ENCODE measurements at regions not wholly inside any gene's neighbourhood (a gene's known extent, or its start where the extent isn't known, plus 50 kb on each side); places are given as distances from the start of the nearest gene placed in this dataset.
A peak's percentile ranks its signal among the peaks of the same experiment; 100 is the strongest.

DNA sequence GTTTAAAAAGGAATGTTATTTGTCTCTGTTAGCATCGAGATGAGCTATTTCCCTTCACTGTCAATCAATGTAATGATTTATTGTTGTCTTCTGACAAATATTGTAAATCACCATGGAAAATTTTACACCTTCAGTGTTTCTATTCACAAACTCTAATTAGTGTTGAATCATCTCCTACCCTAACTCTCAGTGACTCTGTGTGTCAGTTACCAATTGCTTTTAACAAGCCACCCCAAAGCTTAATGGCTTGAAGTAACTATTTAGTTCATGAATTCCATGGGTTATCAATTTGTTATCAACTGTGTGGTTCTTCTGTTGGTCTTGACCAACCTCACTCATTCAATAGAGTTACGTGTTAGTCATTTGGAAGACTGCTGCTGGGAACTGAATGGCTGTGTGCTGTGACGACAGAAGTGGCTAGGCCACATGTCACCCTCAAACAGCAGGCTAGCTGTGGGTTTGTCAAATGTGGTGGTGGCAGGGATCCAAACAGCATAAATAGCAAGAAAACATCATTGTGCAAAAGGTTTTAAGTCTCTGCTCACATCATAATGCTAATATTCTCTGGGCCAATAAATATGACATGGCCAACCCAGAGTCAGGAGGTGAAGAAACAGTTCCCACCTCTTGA, 910.8 kb upstream of the CDH2 start:
- no peaks in the 10 kb centered on the region for H3K4me1 ChIP-seq
- H4K20me1 ChIP-seq = no peaks in the 10 kb centered on the region
- no peaks in the 10 kb centered on the region for H3K36me3 ChIP-seq
- no peak overlapping the region for H3K4me2 ChIP-seq
- no peaks in the 10 kb centered on the region for H3K27me3 ChIP-seq
- no peak overlapping the region for H3K27ac ChIP-seq
- no peaks in the 10 kb centered on the region for H3K9me3 ChIP-seq (replicated peaks in 1 of 11)
- no peak overlapping the region for H3K9ac ChIP-seq
- no peak for TF ChIP-seq Cebpa-rat (IDR thresholded peaks at IDR 0.05)
- no peak overlapping the region for H3K4me3 ChIP-seq

DNA sequence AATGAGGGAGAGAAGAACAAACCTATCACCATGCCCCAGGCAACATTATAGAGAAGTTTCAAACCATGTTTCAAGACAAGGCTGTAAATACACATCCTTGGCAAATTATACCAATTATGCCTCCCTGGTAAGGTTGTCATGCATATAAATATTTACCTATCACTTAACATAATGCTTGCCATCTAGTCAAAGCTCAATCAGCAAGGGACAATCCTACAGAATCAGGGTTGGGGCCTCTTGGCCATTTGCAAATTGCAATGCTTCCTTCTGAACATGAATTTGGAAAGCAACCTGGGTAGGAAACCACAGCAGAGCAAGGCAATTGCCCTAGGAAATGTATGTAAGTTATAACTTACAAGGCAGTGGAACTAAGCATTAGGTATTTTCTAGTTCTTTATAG, 907.2 kb upstream of the CDH2 start:
- H3K4me1 ChIP-seq = no peaks in the 10 kb centered on the region
- H3K4me2 ChIP-seq = no peak overlapping the region
- H3K9ac ChIP-seq = no peak overlapping the region
- H3K4me3 ChIP-seq = no peak overlapping the region
- H3K36me3 ChIP-seq = no peaks in the 10 kb centered on the region
- H4K20me1 ChIP-seq = no peaks in the 10 kb centered on the region
- no peaks in the 10 kb centered on the region for H3K9me3 ChIP-seq (replicated peaks in 1 of 11)
- no peaks in the 10 kb centered on the region for H3K27me3 ChIP-seq
- H3K27ac ChIP-seq = no peak overlapping the region
- TF ChIP-seq Cebpa-rat (IDR thresholded peaks at IDR 0.05) = no peak

DNA sequence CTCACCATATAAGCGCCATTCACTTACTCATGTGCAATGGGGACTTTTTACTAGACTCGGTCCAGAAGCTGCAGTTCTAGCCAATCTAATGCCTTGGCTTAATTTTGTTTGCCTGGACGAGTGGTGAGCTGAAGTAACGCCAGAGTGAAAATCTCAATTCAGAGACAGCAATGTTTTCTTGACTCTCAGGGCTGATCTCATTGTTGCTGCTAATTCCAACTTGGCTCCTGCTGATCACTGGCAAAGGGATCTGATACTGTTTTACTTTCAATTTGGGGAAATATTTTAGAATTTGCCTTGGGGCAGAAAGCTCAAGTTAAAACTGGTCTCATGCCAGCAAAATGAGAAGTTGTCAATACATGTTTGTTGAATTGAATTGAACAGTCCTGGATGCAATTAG, 906.6 kb upstream of the CDH2 start:
- H3K9me3 ChIP-seq (replicated peaks in 1 of 11) = no peaks in the 10 kb centered on the region
- no peaks in the 10 kb centered on the region for H3K27me3 ChIP-seq
- H3K9ac ChIP-seq = no peak overlapping the region
- no peak for TF ChIP-seq Cebpa-rat (IDR thresholded peaks at IDR 0.05)
- no peak overlapping the region for H3K4me3 ChIP-seq
- H3K27ac ChIP-seq = no peak overlapping the region
- no peaks in the 10 kb centered on the region for H4K20me1 ChIP-seq
- no peaks in the 10 kb centered on the region for H3K36me3 ChIP-seq
- no peak overlapping the region for H3K4me2 ChIP-seq
- H3K4me1 ChIP-seq = peaks cover 0 to 1% (median 0%) of the 10 kb centered on the region in 10 experiments; a peak in 1 of 20 replicates

DNA sequence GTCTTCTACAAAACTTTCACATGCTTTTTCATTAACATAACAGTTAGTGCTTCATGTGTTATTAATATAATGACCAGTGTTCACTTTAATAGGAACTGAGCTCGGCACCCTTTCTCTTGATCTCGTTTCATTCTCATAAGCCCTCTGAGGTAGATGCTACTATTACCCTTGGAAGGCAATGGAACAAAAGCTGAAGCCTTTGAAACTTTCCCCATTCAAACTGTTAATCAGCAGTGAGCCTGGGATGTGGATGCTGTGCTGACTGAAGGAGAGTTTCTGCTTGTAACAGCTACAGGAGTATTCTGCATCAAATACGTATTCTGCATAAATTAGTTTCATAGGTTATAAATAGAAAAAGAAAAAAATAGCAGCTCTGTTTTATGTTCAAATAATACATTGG, 904.0 kb upstream of the CDH2 start:
- Histone ChIP-seq H3K9me3 (replicated peaks in 1 of 11) (no peaks in the 10 kb centered on the region), H3K4me2 (no peak overlapping the region), H3K36me3 (no peaks in the 10 kb centered on the region), H4K20me1 (no peaks in the 10 kb centered on the region), H3K9ac (no peak overlapping the region), H3K4me1 (peaks cover 0 to 10% (median 0%) of the 10 kb centered on the region in 10 experiments; a peak in 3 of 20 replicates), H3K4me3 (no peak overlapping the region), H3K27me3 (no peaks in the 10 kb centered on the region), H3K27ac (no peak overlapping the region)
- TF ChIP-seq Cebpa-rat (IDR thresholded peaks at IDR 0.05) = no peak

DNA sequence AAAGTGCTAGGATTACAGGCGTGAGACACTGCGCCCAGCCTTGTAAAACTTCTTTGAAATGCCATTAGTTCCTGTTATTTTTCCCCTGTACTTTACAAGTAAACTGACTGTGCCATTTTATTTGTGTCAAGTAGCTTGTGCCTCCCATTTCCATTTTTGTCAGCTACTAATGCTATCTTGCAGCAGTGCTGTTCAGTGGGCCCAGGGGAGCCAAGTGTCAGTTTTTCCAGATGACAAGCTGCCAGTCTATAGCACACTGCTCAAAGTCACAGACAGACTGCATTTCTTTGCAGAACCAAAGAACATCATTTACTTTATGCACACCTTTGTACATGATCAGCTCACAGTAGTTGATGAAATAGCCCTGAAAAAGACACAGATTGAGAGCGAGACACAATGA, 901.3 kb upstream of the CDH2 start:
- H3K4me1 ChIP-seq = peaks cover 0 to 10% (median 0%) of the 10 kb centered on the region in 10 experiments; a peak in 3 of 20 replicates
- no peaks in the 10 kb centered on the region for H3K36me3 ChIP-seq
- TF ChIP-seq Cebpa-rat (IDR thresholded peaks at IDR 0.05) = no peak
- no peak overlapping the region for H3K4me3 ChIP-seq
- no peak overlapping the region for H3K9ac ChIP-seq
- H4K20me1 ChIP-seq = no peaks in the 10 kb centered on the region
- no peaks in the 10 kb centered on the region for H3K27me3 ChIP-seq
- H3K4me2 ChIP-seq = 0 out of 22 replicates have a peak overlapping the region, but pooled peaks of 1 of the 11 experiments have one; percentile 14
- no peaks in the 10 kb centered on the region for H3K9me3 ChIP-seq (replicated peaks in 1 of 11)
- no peak overlapping the region for H3K27ac ChIP-seq

DNA sequence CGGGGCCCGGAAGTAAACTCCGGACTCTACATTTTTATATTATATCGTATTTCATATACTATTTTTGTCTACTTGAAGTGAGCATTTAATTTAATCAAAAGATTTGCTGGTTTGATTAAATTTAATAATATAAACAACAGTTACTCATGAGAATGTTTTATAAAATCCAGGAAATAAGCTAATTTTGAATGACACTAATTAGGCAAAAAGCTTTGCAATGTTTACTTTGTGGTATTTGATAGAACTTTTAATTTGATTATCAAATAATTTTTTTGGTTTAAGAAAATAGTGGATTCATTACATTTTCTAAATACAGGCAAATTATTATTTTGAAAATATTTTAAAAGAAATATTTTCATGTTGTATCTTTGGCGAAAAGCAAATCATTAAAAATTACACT, 900.4 kb upstream of the CDH2 start:
- H3K27me3 ChIP-seq = no peaks in the 10 kb centered on the region
- H3K4me3 ChIP-seq = no peak overlapping the region
- H3K27ac ChIP-seq = no peak overlapping the region
- H3K9ac ChIP-seq = no peak overlapping the region
- no peaks in the 10 kb centered on the region for H3K9me3 ChIP-seq (replicated peaks in 1 of 11)
- H3K36me3 ChIP-seq = no peaks in the 10 kb centered on the region
- H4K20me1 ChIP-seq = no peaks in the 10 kb centered on the region
- H3K4me2 ChIP-seq = no peak overlapping the region
- H3K4me1 ChIP-seq = peaks cover 0 to 10% (median 0%) of the 10 kb centered on the region in 10 experiments; a peak in 3 of 20 replicates
- TF ChIP-seq Cebpa-rat (IDR thresholded peaks at IDR 0.05) = no peak

DNA sequence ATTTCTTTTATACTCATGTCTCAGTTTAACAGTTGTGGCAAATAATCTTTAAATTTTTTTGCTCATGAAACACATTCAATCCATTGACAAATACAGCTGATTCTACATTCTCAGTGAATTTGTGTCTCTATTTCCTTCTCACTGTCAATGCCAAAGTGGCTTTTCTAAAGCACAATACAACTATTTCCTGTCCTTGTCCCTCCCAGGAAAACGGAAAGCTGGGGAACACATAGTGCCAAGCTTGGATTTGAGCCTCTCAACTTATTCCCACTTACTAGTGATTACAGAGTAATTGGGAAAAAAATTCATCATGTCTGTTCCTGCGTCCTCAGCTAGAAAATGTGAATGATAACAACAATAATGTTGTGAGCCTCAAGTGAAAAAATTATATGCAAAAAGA, 899.7 kb upstream of the CDH2 start:
- Histone ChIP-seq H3K27ac (no peak overlapping the region), H3K36me3 (no peaks in the 10 kb centered on the region), H3K4me2 (no peak overlapping the region), H3K4me1 (peaks cover 0 to 10% (median 0%) of the 10 kb centered on the region in 10 experiments; a peak in 3 of 20 replicates), H3K27me3 (no peaks in the 10 kb centered on the region), H3K4me3 (no peak overlapping the region), H4K20me1 (no peaks in the 10 kb centered on the region), H3K9ac (no peak overlapping the region), H3K9me3 (replicated peaks in 1 of 11) (no peaks in the 10 kb centered on the region)
- TF ChIP-seq Cebpa-rat (IDR thresholded peaks at IDR 0.05) = no peak

DNA sequence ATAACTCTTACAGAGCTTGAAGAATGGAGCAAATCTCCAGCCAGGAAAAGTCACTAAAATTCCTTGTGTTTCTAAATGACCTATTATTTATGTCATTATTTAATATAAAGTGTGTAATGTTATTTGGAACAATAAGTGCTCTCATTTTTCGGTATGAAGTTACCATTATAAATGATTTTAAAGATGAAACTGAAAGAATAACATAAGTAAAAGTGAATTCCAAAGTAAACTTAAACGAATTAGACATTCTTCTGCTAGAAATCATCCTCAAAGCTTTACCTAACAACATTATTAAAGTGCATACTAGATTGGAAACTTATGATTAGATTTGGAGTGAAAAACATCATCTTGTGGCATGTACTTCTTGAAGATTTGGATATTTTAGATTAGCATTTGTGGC, 897.2 kb upstream of the CDH2 start:
- Histone ChIP-seq H3K9ac (no peak overlapping the region), H3K4me2 (no peak overlapping the region), H3K4me3 (no peak overlapping the region), H3K27ac (no peak overlapping the region), H3K4me1 (peaks cover 0 to 10% (median 0%) of the 10 kb centered on the region in 10 experiments; a peak in 3 of 20 replicates), H3K9me3 (replicated peaks in 1 of 11) (no peaks in the 10 kb centered on the region), H3K27me3 (no peaks in the 10 kb centered on the region), H4K20me1 (no peaks in the 10 kb centered on the region), H3K36me3 (no peaks in the 10 kb centered on the region)
- TF ChIP-seq Cebpa-rat (IDR thresholded peaks at IDR 0.05) = no peak

DNA sequence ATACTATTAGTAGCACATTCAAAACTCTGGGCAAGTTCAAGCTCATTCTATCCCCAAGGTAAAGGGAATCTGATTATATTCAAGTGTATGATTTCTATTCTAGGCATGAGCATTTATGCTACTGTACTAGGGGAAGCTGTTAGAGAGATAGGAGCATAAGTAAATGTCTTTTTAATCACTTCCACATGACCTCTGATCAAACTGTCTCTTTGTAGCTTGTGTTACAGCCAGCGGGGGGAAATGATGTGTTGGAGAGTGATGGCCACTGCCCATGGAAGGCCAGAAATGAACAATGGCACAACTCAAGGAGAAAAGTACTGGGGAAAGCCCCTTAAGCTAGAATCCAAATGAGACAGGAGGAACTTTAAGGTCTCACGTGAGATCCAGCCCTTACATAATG, 894.9 kb upstream of the CDH2 start:
- H3K27me3 ChIP-seq = no peaks in the 10 kb centered on the region
- H3K4me3 ChIP-seq = no peak overlapping the region
- no peaks in the 10 kb centered on the region for H4K20me1 ChIP-seq
- no peaks in the 10 kb centered on the region for H3K9me3 ChIP-seq (replicated peaks in 1 of 11)
- H3K9ac ChIP-seq = no peak overlapping the region
- no peak for TF ChIP-seq Cebpa-rat (IDR thresholded peaks at IDR 0.05)
- no peaks in the 10 kb centered on the region for H3K4me1 ChIP-seq
- H3K27ac ChIP-seq = no peak overlapping the region
- no peaks in the 10 kb centered on the region for H3K36me3 ChIP-seq
- H3K4me2 ChIP-seq = no peak overlapping the region

DNA sequence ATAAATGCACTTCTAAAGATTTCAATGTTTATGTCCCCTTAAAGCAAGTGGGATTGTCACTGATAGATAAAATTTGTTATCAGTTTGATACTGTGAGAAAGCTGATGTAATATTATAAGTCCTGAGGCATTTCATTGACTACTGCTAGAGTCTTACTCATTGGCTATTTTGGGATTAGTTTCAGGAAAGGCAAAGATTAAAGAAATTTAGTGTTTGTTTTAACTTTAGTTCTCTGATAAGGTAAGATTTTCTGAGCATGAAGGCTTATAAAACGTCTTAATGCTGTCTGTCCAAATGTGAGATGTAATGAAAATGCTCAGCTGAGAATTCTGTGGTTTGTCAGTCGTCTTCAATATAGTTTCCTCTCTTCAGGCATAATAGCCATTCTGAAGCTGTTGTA, 886.4 kb upstream of the CDH2 start:
- Histone ChIP-seq H3K4me2 (no peak overlapping the region), H3K4me3 (no peak overlapping the region), H3K27ac (no peak overlapping the region), H3K9ac (no peak overlapping the region), H4K20me1 (no peaks in the 10 kb centered on the region), H3K27me3 (no peaks in the 10 kb centered on the region), H3K36me3 (no peaks in the 10 kb centered on the region), H3K4me1 (no peaks in the 10 kb centered on the region), H3K9me3 (replicated peaks in 1 of 11) (no peaks in the 10 kb centered on the region)
- TF ChIP-seq Cebpa-rat (IDR thresholded peaks at IDR 0.05) = no peak

All from BLaER1 treated with 17β-estradiol and CSF1 and Interleukin-3, amounts not matched to agents 10 nM and 100 nM (cell line).